HL-60 (cell line): ENCODE measurements at regions not wholly inside any gene's neighbourhood (a gene's known extent, or its start where the extent isn't known, plus 50 kb on each side); places are given as distances from the start of the nearest gene placed in this dataset.

ENCODE experiments used
- DNase-seq, 2 experiments: peaks; one replicate each; pipeline ENCODE4 v3.0.0-alpha.2; 2010 to 2020; ENCODE audit warnings: low read depth in 1 of 2, low spot score in 1 of 2
- H3K27ac ChIP-seq: fragments of 250-450 bp; sonication (Bioruptor Pico); replicated peaks from 2 replicates; pipeline ENCODE4 v1.5.1; 2020; ENCODE audit warnings: mild to moderate bottlenecking, moderate library complexity
- H3K27me3 ChIP-seq: fragments of 250-450 bp; sonication (Bioruptor Pico); 2 replicates; pipeline ENCODE4 v1.5.1; 2021; ENCODE audit warnings: mild to moderate bottlenecking, moderate library complexity; ENCODE audit not compliant: insufficient read depth, poor library complexity, severe bottlenecking
- H3K4me3 ChIP-seq: replicated peaks from 2 replicates; pipeline ENCODE4 v1.5.1; 2011; ENCODE audit warnings: mild to moderate bottlenecking, control low read depth, low read length; ENCODE audit not compliant: insufficient read depth
- CTCF ChIP-seq: IDR thresholded peaks from one replicate; pipeline ENCODE4 v1.5.1; 2011; ENCODE audit warnings: low read length, control low read depth, inconsistent platforms; ENCODE audit not compliant: insufficient read depth
- GABPA ChIP-seq: IDR thresholded peaks from 2 replicates; pipeline ENCODE4 v1.6.1; 2012; ENCODE audit warnings: low read depth
- POLR2AphosphoS5 ChIP-seq: IDR thresholded peaks from 2 replicates; pipeline ENCODE4 v1.6.1; 2012; ENCODE audit warnings: low read depth
- REST ChIP-seq: IDR thresholded peaks from 2 replicates; pipeline ENCODE4 v1.6.1; 2012; ENCODE audit warnings: low read depth; ENCODE audit not compliant: insufficient replicate concordance
- SPI1 ChIP-seq: IDR thresholded peaks from 2 replicates; pipeline ENCODE4 v1.6.1; 2012; ENCODE audit warnings: low read depth, mild to moderate bottlenecking, borderline replicate concordance

- Histone ChIP-seq H3K27me3 (no peaks in the 10 kb centered on the region), H3K4me3 (no peak overlapping the region), H3K27ac (no peak overlapping the region)
- no peak for DNase-seq
- TF ChIP-seq REST (no peak), CTCF (no peak), POLR2AphosphoS5 (no peak), SPI1 (no peak), GABPA (no peak)
These were observed 91.0 kb upstream of the CENPE start for GRCh38 chr4:103289186-103289585.

- TF ChIP-seq SPI1: no peak
- TF ChIP-seq REST: no peak
- TF ChIP-seq GABPA: no peak
- TF ChIP-seq POLR2AphosphoS5: no peak
- no peak for TF ChIP-seq CTCF
- no peak for DNase-seq
- Histone ChIP-seq H3K27ac (no peak overlapping the region), H3K27me3 (no peaks in the 10 kb centered on the region), H3K4me3 (no peak overlapping the region)
These were observed 74.0 kb upstream of the CENPE start for GRCh38 chr4:103272174-103272573.

- TF ChIP-seq REST: no peak
- no peak for TF ChIP-seq CTCF
- no peak for TF ChIP-seq POLR2AphosphoS5
- no peak for TF ChIP-seq SPI1
- no peak for TF ChIP-seq GABPA
- Histone ChIP-seq H3K4me3 (no peak overlapping the region), H3K27me3 (peaks cover 3% of the 10 kb centered on the region), H3K27ac (no peak overlapping the region)
- no peak for DNase-seq
These were observed 70.6 kb upstream of the CENPE start for GRCh38 chr4:103268746-103269145.
